ENCODE measurements at regions not wholly inside any gene's neighbourhood (a gene's known extent, or its start where the extent isn't known, plus 50 kb on each side); places are given as distances from the start of the nearest gene placed in this dataset.
"Not testable (repeated sequence)": the region's sequence is repeated elsewhere in the genome, so short reads cannot be mapped to it uniquely, and the experiment has no call there.

DNA sequence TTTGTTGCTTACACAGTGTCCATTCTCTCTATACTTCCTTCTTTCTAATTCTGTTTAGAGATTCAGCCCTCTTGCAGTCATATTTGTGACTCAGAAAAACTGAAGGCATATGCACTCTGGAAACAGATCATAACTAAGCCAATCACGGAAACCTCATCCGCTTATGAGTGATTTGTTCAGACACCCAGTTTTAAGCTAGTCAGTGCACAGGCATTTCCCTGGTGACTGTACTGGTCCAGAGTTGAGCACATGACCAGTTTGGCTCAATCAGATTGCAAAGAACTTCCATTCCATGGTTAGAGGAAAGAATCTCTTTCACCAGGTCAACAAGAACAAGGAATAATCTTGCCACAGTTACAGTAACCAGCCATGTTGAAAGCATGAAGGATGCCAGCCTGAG is 69.2 kb upstream of the SGIP1 start:
- peaks cover 15% of the 10 kb centered on the region for H3K9me3 Mint-ChIP-seq
- H3K4me1 Mint-ChIP-seq = no peaks in the 10 kb centered on the region
- ChIA-PET CTCF (no interaction called here), POLR2A (no interaction called here)
- H3K4me3 Mint-ChIP-seq = no peak overlapping the region
- peaks cover 20% of the 10 kb centered on the region for H3K27me3 Mint-ChIP-seq
- no peak for DNase-seq
- no peak overlapping the region for H3K27ac Mint-ChIP-seq
- H3K36me3 Mint-ChIP-seq (ENCODE audit: low read depth) = no peaks in the 10 kb centered on the region

DNA sequence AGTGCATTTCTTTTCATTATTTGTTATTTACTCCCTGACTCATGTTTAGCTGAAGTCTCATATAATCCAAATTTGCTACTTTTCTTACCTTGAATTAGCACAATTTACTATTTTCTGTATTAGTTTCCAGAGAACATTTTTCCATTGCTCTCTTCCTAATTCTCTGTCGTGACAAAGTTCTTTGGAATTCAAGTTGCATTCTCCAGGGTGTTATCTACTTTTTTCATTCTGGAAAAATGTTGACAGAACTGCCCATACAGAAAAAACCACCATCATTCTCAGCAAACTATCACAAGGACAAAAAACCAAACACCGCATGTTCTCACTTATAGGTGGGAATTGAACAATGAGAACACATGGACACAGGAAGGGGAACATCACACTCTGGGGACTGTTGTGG is 67.3 kb upstream of the SGIP1 start:
- POLR2A ChIA-PET; CTCF ChIA-PET; H3K4me1 Mint-ChIP-seq; H3K9me3 Mint-ChIP-seq; H3K36me3 Mint-ChIP-seq (ENCODE audit: low read depth); H3K4me3 Mint-ChIP-seq; DNase-seq; H3K27ac Mint-ChIP-seq: not testable (repeated sequence)
- H3K27me3 Mint-ChIP-seq = peaks cover 24% of the 10 kb centered on the region

DNA sequence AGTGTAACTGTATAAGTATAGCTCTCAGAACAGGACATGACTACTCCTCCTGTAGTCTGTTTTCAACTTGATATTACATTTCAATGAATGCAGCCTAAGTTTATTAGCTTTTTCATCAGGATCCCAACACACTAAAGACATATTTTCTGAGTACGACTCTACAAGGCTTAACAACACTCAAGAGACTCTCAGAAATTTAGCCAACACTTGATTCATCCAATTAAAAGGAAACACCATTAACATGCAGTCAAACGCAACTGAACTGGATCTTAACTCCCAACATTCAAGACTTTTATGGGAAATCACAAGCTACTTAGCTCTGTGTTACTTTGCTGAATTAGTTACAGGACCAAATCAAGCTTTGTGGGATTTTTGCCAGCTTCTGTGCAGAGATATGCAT is 65.2 kb upstream of the SGIP1 start:
- no peak overlapping the region for H3K4me3 Mint-ChIP-seq
- ChIA-PET CTCF (interaction anchor here (0.8 to 1.0 kb wide), 2 partner anchors 22 to 226 kb away, joined by 3 read pairs; no protein-coding TSS in a partner anchor), POLR2A (no interaction called here)
- peaks cover 1% of the 10 kb centered on the region for H3K9me3 Mint-ChIP-seq
- H3K36me3 Mint-ChIP-seq (ENCODE audit: low read depth) = no peaks in the 10 kb centered on the region
- no peak overlapping the region for H3K27ac Mint-ChIP-seq
- H3K4me1 Mint-ChIP-seq = no peaks in the 10 kb centered on the region
- peaks cover 35% of the 10 kb centered on the region for H3K27me3 Mint-ChIP-seq
- no peak for DNase-seq

DNA sequence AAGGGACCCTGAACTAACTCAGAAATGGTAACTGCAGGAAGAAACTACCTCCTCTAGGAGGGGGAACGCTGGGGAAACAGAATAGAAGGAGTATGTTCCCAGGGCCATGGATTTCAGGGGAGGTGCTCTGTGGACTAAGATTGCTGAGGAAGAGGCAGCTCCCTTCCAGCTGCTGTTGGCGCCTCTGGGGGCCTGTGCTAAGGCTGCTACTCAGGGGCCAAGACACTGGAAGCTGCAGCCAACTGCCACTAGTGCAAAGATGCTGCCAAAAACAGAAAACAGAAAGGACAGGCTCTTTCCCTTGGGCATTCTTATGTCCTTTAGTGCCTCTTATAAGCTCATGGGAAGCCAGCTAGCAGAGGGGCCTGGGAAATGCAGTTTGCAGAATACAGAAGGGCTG is 58.0 kb upstream of the SGIP1 start:
- H3K36me3 Mint-ChIP-seq (ENCODE audit: low read depth) = no peaks in the 10 kb centered on the region
- peaks cover 34% of the 10 kb centered on the region for H3K27me3 Mint-ChIP-seq
- H3K4me1 Mint-ChIP-seq = no peaks in the 10 kb centered on the region
- H3K9me3 Mint-ChIP-seq = no peaks in the 10 kb centered on the region
- CTCF ChIA-PET = no interaction called here
- POLR2A ChIA-PET = no interaction called here
- H3K27ac Mint-ChIP-seq = no peak overlapping the region
- DNase-seq = no peak
- H3K4me3 Mint-ChIP-seq = no peak overlapping the region

DNA sequence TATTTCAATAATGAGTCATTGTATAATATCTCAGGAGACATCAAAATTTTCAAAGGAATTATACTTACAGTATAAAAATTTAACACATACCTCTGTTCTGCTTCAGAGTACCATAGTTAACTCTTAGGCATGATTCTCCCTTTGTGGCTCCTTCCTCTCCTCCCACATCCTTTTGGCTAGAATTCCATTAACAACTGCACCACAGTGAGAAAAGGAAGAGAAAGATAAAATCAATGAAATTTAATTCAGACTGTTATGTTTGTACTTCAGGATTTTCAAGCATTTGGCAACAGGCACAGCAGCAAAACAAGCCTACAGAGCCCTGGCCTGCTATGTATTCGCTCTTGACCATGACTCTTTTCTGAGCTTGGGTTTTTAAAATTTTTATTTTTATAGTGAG is 57.2 kb upstream of the SGIP1 start:
- no peaks in the 10 kb centered on the region for H3K4me1 Mint-ChIP-seq
- no peak overlapping the region for H3K27ac Mint-ChIP-seq
- no peak overlapping the region for H3K4me3 Mint-ChIP-seq
- no peak for DNase-seq
- H3K36me3 Mint-ChIP-seq (ENCODE audit: low read depth) = no peaks in the 10 kb centered on the region
- peaks cover 28% of the 10 kb centered on the region for H3K27me3 Mint-ChIP-seq
- POLR2A ChIA-PET = no interaction called here
- no peaks in the 10 kb centered on the region for H3K9me3 Mint-ChIP-seq
- CTCF ChIA-PET = no interaction called here

DNA sequence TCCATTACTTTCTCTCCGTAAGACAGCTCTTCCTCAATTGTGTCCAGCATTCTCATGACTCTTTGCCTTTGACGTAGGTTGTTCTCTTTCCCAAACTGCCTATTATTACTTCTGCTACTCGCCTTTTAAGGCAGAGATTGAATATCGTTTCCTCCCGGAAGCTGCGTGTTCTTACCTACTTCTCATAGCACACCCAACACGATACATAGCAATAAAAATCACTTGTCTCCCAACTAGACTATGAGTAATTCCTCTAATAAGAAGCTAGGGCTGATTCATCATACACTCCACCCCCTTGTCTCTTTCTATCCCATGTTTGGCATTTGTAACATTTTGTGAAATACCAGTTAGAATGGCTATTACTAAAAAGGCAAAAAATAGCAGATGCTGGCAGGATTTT is 55.8 kb upstream of the SGIP1 start:
- Mint-ChIP-seq H3K9me3 (no peaks in the 10 kb centered on the region), H3K36me3 (ENCODE audit: low read depth) (no peaks in the 10 kb centered on the region), H3K4me3 (no peak overlapping the region), H3K4me1 (no peaks in the 10 kb centered on the region), H3K27me3 (peaks cover 23% of the 10 kb centered on the region), H3K27ac (no peak overlapping the region)
- DNase-seq = no peak
- POLR2A ChIA-PET = interaction anchor here (0.7 kb wide), 1 partner anchor 10 kb away, joined by 3 read pairs; no protein-coding TSS in a partner anchor
- CTCF ChIA-PET = interaction anchor here (1.1 kb wide), 1 partner anchor 26 kb away, joined by 4 read pairs; no protein-coding TSS in a partner anchor

DNA sequence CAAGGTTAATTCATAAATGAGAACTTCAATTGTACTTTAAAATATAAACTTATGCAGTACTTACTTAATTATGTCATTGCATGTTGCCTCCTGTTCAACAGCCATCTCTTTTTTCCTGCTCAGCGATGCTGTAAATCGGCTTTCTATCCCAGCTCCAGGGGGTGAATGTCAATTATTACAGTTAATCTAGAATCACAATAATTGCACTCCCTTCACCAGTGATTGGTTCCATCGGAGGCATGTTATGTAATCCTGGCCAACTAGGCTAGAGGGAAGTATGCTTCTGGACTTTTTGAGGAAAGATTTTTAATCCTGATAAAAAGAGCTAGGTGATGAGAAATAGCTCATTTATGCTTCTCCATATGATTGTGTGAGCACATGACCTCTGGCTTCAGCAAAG is 53.8 kb upstream of the SGIP1 start:
- H3K9me3 Mint-ChIP-seq = no peaks in the 10 kb centered on the region
- POLR2A ChIA-PET = no interaction called here
- no peak overlapping the region for H3K4me3 Mint-ChIP-seq
- H3K27me3 Mint-ChIP-seq = peaks cover 19% of the 10 kb centered on the region
- DNase-seq = no peak
- no peaks in the 10 kb centered on the region for H3K36me3 Mint-ChIP-seq (ENCODE audit: low read depth)
- CTCF ChIA-PET = interaction anchor here (1.1 kb wide), 1 partner anchor 11 kb away, joined by 3 read pairs; no protein-coding TSS in a partner anchor
- no peak overlapping the region for H3K27ac Mint-ChIP-seq
- H3K4me1 Mint-ChIP-seq = no peaks in the 10 kb centered on the region

DNA sequence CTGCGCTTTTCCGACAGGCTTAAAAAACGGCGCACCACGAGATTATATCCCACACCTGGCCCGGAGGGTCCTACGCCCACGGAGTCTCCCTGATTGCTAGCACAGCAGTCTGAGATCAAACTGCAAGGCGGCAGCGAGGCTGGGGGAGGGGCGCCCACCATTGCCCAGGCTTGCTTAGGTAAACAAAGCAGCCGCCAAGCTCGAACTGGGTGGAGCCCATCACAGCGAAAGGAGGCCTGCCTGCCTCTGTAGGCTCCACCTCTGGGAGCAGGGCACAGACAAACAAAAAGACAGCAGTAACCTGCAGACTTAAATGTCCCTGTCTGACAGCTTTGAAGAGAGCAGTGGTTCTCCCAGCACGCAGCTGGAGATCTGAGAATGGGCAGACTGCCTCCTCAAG is 52.7 kb upstream of the SGIP1 start:
- POLR2A ChIA-PET; H3K27ac Mint-ChIP-seq; CTCF ChIA-PET; DNase-seq; H3K9me3 Mint-ChIP-seq; H3K4me3 Mint-ChIP-seq; H3K36me3 Mint-ChIP-seq (ENCODE audit: low read depth); H3K4me1 Mint-ChIP-seq: not testable (repeated sequence)
- H3K27me3 Mint-ChIP-seq = peaks cover 11% of the 10 kb centered on the region

All from activated CD4-positive, alpha-beta memory T cell treated with anti-CD3 and anti-CD28 coated beads, Interleukin-2, amount 10 ng/mL, durations not matched to agents 7 days and 5 days (primary cell).